ENCODE measurements at regions not wholly inside any gene's neighbourhood (a gene's known extent, or its start where the extent isn't known, plus 50 kb on each side); places are given as distances from the start of the nearest gene placed in this dataset.

DNA sequence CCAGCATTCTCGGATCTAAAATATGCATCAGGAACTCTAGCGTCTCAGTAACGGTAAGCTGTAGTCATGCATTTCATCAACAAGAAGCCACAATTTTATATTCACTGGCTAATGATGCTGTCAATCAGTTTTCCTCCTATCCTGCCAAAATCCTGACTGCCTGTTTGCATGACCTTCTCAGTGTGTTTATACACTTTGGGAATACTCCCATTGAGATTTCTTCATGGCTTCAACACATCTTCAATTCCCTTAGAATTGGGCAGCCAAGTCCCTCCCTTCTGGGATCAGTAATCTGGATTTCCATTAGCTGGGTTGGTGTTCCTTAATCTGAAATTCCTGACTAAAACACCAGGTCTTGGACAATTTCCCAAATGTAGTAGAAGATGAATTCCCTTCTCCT, 348.9 kb upstream of the DYNLRB2 start:
- no peak for TF ChIP-seq CTCF (IDR thresholded peaks at IDR 0.05)
- TF ChIP-seq POLR2A (IDR thresholded peaks at IDR 0.05) = no peak

Data from right lobe of liver (tissue), 4 donors.